ENCODE measurements at regions not wholly inside any gene's neighbourhood (a gene's known extent, or its start where the extent isn't known, plus 50 kb on each side); places are given as distances from the start of the nearest gene placed in this dataset.
"Not testable (repeated sequence)": the region's sequence is repeated elsewhere in the genome, so short reads cannot be mapped to it uniquely, and the experiment has no call there.

- DNase-seq (ENCODE audit: low read depth): no peak
These were observed 501.3 kb upstream of the FTMT start for GRCh38 chr5:121350181-121350930.

GRCh38 chr5:121366515-121366914 lies 485.2 kb upstream of the FTMT start:
- no peak for DNase-seq (ENCODE audit: low read depth)

GRCh38 chr5:121373371-121373770 lies 478.3 kb upstream of the FTMT start:
- no peak for DNase-seq (ENCODE audit: low read depth)

GRCh38 chr5:121377461-121377860 lies 474.2 kb upstream of the FTMT start:
- no peak for DNase-seq (ENCODE audit: low read depth)

DNA sequence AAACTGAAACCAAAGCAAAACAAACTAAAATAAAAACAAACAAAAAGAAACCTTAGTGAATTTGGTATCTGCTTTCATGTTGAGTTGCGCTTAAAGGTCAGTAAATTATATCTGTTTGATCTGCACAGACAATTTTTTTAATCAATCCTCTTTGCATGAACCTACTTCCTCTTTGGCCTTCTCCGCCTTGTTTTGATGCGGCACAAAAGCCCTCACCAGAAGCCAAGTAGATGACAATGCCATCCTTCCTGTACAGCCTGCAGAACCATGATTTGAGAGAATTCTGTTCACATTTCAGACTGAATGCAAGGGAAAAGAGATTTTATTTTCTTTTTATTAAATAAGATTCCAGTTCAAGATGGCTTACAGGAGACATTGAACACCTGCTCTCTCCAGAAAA lies 473.6 kb upstream of the FTMT start:
- no peak for DNase-seq (ENCODE audit: low read depth)

- DNase-seq (ENCODE audit: low read depth): no peak
These were observed 472.9 kb upstream of the FTMT start for GRCh38 chr5:121378559-121379359.

- DNase-seq (ENCODE audit: low read depth): no peak
These were observed 471.6 kb upstream of the FTMT start for GRCh38 chr5:121380066-121380465.

GRCh38 chr5:121384359-121384758 lies 467.3 kb upstream of the FTMT start:
- DNase-seq (ENCODE audit: low read depth): no peak

- DNase-seq (ENCODE audit: low read depth): no peak
These were observed 465.3 kb upstream of the FTMT start for GRCh38 chr5:121386334-121386733.

DNA sequence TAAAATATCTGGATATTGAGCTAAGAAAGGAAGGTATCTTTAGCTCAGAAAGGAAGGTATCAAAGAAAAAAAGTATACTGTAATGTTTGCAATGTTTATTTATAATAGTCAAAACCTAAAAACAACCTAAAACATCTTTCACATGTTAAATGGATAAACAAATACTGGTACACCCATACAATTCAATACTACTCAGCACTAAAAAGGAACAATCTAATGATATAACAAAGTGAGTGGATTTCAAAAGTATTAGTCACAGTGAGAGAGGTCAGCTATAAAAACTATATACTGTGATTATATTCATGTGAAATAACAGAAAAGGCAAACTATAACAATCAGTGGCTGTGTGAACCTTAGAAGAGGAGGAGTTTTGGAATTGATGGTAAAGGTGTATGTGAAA lies 455.0 kb upstream of the FTMT start:
- DNase-seq (ENCODE audit: low read depth): no peak

DNA sequence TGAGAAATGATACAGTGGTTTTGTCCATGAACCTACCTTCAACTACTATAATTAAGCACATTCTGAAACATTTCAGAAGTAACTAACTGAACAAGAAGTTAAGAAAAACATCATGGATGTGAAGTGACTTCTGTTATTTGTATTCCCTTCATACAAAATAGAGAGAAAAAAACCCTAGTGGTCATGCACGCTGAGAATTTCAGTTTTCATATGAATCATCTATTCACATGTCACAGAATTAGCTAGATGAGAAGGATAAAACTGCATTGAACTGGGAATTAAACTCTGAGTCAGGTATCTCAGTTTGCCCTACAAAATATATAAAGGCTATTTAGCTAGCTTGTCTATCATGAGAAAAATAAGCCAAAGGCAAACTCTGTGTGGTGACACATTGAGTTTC lies 451.8 kb upstream of the FTMT start:
- DNase-seq (ENCODE audit: low read depth): no peak

GRCh38 chr5:121408778-121409177 lies 442.9 kb upstream of the FTMT start:
- DNase-seq (ENCODE audit: low read depth): no peak

GRCh38 chr5:121415270-121415669 lies 436.4 kb upstream of the FTMT start:
- no peak for DNase-seq (ENCODE audit: low read depth)

DNA sequence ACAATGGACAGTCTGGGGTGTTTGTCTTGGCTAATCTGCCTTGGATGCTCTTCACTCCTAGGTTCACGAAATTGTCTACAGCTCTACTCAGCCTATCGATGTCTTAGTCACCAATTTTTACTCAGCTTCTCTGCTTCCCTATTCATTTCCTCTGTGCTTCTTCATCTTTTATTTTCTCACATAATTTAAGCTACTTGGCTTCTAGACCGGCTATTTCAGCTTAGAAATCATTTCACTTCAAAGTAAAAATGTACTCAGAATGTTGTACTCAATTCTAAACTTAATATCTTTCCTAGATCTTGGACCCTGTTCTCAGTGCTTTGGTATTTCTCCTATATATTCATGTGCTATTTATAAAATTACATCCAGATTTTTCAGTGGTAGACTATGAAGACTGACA lies 430.0 kb upstream of the FTMT start:
- no peak for DNase-seq (ENCODE audit: low read depth)

DNA sequence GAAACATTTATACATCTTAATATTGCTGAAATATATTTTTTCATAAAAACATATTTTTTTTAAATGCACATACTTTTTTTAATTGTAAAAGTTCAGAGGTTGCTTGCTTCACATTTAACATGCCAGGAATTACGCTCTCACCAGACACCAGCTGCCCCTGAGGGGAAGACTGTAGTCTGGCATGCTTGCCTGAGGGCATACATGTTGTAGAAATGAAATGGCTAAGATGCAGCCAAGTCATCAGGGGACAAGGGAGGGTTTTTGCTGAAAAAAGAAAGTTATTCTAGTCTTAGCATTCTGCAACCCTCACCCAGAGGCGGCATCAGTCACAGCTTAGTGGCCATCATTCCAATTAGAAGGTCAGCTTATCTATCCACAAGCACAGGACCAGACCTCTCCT lies 426.7 kb upstream of the FTMT start:
- DNase-seq (ENCODE audit: low read depth): no peak

- no peak for DNase-seq (ENCODE audit: low read depth)
These were observed 425.5 kb upstream of the FTMT start for GRCh38 chr5:121426153-121426552.

GRCh38 chr5:121429761-121430160 lies 421.9 kb upstream of the FTMT start:
- DNase-seq (ENCODE audit: low read depth): no peak

DNA sequence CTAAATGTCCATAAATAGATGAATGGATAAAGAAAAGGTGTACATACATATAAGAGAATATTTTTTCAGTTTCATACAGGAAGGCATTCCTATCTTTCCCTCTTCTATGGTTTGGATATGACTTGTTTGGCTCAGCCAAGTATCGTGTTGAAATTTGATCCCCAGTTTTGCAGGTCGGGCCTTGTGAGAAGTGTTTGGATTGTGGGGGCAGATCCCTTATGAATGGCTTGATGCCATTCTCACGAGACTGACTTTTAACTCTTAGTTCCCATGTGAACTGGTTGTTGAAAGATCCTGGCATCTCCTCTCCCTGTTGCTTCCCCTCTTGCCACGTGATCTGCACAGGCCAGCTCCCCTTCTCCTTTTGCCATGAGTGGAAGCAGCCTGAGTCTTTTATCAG lies 421.1 kb upstream of the FTMT start:
- DNase-seq (ENCODE audit: low read depth): no peak

DNA sequence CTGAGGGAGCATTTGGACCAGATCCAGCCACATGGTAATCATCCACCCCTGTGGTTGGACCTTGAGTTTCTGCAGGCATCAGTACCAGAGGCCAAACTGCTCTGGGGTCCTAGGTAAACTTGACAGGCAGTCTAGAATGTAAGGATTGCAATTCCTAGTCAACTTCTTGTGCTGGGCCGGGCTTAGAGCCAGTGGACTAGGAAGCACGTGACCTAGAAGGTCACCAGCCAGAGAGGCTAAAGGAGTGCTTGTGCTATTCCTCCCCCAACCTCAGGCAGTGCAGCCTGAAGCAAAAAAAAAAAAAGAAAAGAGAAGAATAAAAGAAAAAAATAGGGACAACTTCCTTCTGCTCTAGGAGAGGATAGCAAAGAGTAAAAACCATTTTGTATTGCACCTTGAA lies 406.2 kb upstream of the FTMT start:
- DNase-seq (ENCODE audit: low read depth): no peak

- DNase-seq (ENCODE audit: low read depth): no peak
These were observed 389.2 kb upstream of the FTMT start for GRCh38 chr5:121462441-121462840.

- not testable (repeated sequence) for DNase-seq (ENCODE audit: low read depth)
These were observed 380.5 kb upstream of the FTMT start for GRCh38 chr5:121471222-121471621.

GRCh38 chr5:121478636-121479035 lies 373.0 kb upstream of the FTMT start:
- DNase-seq (ENCODE audit: low read depth): no peak

DNA sequence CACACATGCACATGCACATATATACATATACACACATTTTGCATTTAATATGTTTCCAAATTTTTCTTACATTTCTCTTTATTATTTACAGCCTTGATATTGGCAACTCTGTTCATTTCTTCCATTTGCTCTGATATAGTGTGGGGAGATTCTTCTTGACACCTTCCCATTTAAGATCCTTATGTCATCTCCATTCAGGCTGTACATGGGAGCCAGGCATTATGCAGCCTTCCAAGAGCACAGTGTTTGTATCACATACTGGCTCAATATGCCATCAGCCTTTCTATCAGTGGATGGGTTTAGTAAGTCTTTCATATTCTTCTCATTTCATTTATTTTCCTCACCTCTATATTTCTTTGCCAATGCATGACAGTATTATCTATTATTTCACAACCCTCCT lies 372.3 kb upstream of the FTMT start:
- no peak for DNase-seq (ENCODE audit: low read depth)

DNA sequence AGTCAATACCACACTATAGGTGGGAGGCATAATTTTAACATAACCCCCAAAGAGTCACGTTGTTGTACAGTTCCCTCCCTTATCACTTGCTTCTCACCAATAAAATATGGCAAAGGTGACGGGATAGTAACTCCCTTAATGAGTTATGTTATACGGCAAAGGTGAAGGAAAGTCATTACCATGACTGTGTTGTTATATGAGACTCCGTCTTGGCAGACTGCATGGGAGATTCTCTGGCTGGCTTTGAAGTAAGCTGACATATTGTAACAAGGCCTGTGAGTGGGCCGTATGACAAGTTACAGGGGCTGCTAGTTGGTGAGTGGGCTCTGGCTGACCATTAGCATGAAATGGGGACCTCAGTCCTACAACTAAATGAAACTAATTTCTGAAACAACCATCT lies 366.4 kb upstream of the FTMT start:
- DNase-seq (ENCODE audit: low read depth): no peak
